HK-2 (cell line): ENCODE measurements at regions not wholly inside any gene's neighbourhood (a gene's known extent, or its start where the extent isn't known, plus 50 kb on each side); places are given as distances from the start of the nearest gene placed in this dataset.

Source experiments
- DNase-seq: peaks from one replicate; pipeline ENCODE4 v3.0.0-alpha.2; 2018; ENCODE audit not compliant: unreplicated experiment

GRCh38 chr5:60185231-60186099, 291.9 kb upstream of the PDE4D start:
- DNase-seq, result no peak

GRCh38 chr5:60184606-60185005, 291.1 kb upstream of the PDE4D start:
- DNase-seq, result no peak

DNA sequence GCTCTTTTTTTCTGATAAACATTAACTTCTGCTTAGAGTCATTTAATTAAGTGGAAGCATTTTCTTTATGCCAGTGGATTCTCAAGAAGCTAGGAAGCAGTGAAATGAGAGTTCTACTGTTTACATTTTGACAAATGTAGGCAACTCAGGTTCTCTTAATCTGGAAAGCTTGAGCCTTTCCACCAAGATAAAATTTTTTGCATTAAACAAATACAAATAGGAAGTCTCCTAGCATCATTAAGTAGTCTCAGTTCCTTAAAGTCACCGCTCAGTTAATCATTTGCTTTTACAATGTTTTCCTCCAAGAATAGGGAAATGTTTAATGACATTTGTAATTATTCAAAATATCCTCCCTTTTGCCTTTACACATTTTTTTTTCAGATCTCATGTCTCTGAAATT, 290.4 kb upstream of the PDE4D start:
- no peak for DNase-seq

GRCh38 chr5:60178101-60178500, 284.6 kb upstream of the PDE4D start:
- DNase-seq, result no peak

- no peak for DNase-seq
Observed at GRCh38 chr5:60177596-60177995, 284.1 kb upstream of the PDE4D start.

DNA sequence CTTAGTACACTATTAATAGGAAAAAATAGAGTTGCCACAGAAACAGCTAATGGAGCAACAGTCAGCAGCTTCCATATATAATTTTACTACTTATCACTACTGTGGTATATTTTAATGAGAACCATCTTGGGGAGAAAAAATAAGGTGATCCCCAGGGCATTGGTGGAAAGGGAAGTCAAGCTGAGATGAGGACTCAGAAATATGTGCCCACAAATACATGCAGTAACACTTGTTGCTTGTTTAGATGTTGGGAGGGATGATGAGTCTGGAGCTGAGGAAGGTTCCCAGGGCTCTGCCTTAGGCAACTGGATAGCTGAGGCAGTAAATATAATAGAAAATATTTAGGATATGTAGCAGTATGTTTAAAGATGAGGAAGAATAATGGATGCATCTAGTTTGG, 280.1 kb upstream of the PDE4D start:
- no peak for DNase-seq

- DNase-seq, result no peak
Observed at GRCh38 chr5:60163762-60164161, 270.2 kb upstream of the PDE4D start.

DNA sequence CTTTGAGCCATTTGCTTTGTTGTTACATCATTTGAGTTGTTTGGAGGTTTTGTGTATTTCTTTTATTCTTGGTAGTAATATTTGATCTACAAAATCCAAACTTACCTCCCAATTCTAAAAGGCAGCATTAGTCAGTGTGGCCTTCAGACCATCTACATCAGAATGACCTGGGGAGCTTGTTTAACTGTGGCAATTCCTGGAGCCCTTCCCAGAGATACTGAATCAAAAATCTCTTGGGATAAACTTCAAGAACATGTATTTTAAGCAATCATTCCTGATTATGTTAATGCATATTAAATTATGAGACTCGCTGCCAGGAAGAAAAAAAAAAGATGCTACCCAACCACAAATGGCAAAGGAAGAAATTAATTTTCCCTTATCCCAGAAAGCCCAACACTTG, 268.9 kb upstream of the PDE4D start:
- no peak for DNase-seq

DNA sequence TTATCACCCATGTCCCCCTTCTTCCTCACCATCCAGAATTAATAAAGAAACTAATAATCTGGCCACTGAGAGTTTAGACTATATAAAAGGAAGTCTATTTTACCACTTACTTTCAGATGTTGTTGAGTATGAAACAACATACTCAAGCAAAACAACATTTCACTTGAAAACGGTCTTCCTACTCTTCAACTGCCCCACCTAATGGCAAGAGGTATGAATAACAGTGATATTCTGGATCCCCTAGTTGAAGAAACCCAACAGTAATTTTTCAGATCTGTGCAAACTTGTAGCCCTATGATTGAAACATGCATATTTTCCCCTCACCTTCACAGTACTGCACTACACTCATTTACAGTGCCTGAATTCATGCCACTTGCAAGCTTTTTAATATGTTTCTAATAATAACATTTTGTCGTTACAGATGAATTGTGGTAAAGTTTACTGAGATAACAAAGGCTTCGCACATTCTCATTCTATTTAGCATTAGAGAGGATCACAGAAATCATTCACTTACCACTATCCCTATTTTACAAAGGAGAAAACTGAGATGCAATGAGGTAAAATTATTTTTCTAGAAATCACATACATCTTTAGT, 267.9 kb upstream of the PDE4D start:
- no peak for DNase-seq

GRCh38 chr5:60149081-60149480, 255.6 kb upstream of the PDE4D start:
- no peak for DNase-seq

DNA sequence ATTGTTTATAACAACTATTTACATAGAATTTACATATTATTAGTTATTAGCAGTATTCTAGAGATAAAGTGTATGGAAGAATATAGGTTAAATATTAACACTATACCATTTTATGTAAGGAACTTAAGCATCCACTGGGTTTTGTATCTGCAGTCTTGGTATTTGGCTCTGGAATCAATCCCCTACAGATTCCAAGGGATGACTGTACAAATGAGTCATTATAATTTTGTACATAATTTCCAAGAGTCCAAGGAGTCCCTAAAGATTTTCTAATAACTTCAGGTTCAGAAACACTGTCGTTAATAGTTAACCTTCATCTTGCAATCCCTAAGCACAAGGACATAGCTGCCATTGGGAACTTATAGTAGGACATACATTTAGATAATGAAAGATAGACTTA, 254.8 kb upstream of the PDE4D start:
- DNase-seq, result no peak

GRCh38 chr5:60147791-60148190, 254.3 kb upstream of the PDE4D start:
- DNase-seq, result no peak

GRCh38 chr5:60143942-60144549, 250.5 kb upstream of the PDE4D start:
- DNase-seq, result no peak

GRCh38 chr5:60141119-60141518, 247.6 kb upstream of the PDE4D start:
- no peak for DNase-seq

GRCh38 chr5:60136841-60137240, 243.3 kb upstream of the PDE4D start:
- no peak for DNase-seq

- DNase-seq, result no peak
Observed at GRCh38 chr5:60131504-60131903, 238.0 kb upstream of the PDE4D start.

- DNase-seq, result no peak
Observed at GRCh38 chr5:60125636-60126035, 232.1 kb upstream of the PDE4D start.

DNA sequence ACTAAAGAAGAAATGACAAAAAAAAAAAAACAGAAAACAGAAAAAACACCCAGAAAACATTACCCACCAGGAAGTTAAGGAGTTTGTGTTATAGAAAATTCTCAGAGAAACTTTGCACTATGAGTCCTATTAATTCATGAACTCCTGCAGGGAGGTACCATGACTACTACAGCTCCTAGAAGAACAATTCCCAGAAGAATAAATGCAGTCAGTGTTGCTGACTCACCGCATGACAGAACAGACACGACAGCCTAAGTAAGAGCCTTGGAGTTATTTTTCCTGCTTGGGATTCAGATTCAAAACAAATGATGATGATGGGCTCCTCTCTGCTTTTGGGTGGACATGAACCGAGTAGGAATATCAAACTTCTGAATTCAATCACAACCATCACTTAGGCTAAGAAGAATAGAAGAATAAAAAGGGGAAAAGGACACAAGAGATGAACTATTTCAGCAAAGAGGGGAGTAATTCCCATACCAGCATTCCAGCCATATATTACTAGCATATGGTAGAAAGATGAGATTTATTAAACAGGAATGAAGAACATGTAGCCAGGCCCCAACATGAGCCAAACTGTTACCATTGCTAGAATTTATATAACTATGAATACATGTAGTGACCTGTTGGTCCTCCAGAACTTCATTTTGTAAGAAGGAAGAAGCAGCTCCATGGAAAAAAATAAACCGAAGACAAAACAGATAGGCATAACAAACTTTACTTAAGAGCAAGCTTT, 209.6 kb upstream of the PDE4D start:
- no peak for DNase-seq

GRCh38 chr5:60101573-60101972, 208.0 kb upstream of the PDE4D start:
- no peak for DNase-seq

DNA sequence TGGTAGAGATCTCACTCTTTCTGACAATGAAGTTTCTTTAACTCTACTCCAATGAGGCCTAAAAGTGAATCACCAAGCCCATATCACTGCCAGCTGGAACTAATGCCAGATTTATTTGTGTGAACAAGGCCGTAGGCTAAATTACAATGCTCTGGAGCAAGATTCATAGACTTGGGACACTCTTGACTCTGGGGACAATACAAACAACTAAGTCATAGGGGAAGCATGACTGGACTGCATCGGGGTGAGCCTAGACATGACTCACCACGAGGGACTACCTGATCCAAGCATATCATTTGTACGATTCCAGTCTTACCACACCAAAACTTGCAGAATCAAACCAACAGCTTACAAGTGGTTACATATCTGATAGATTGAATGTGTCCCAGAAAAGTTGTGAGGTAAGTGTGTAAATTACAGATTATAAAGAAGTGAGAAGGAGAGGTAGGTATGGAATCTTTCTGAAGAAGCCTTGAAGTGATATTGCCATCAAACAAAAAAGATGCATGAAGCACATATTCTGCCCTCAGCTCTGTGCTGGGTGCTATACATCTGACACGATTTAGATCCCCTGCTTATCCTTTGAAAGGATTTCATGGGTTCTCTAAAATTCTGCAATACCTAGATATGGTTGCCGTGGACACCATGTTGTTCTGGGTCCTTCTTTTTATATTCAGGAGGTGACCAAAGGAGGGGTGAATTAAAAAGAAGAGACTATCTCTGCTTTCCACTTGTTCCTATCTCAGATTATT, 199.3 kb upstream of the PDE4D start:
- DNase-seq, result no peak

- DNase-seq, result no peak
Observed at GRCh38 chr5:60086583-60086982, 193.1 kb upstream of the PDE4D start.

- no peak for DNase-seq
Observed at GRCh38 chr5:60084226-60084625, 190.7 kb upstream of the PDE4D start.
